ENCODE measurements at regions not wholly inside any gene's neighbourhood (a gene's known extent, or its start where the extent isn't known, plus 50 kb on each side); places are given as distances from the start of the nearest gene placed in this dataset.
"Not testable (repeated sequence)": the region's sequence is repeated elsewhere in the genome, so short reads cannot be mapped to it uniquely, and the experiment has no call there.

- no peak for DNase-seq
Measured at GRCh38 chr2:41182961-41183360, 731.1 kb upstream of the SLC8A1 start.

- DNase-seq, result no peak
Measured at GRCh38 chr2:41187376-41188122, 735.7 kb upstream of the SLC8A1 start.

GRCh38 chr2:41194230-41194629 is 742.3 kb upstream of the SLC8A1 start:
- no peak for DNase-seq

- DNase-seq, result no peak
Measured at GRCh38 chr2:41197781-41198180, 745.9 kb upstream of the SLC8A1 start.

- no peak for DNase-seq
Measured at GRCh38 chr2:41199334-41199733, 747.4 kb upstream of the SLC8A1 start.

GRCh38 chr2:41204315-41204714 is 752.4 kb upstream of the SLC8A1 start:
- DNase-seq, result no peak

- no peak for DNase-seq
Measured at GRCh38 chr2:41206004-41206403, 754.1 kb upstream of the SLC8A1 start.

GRCh38 chr2:41207578-41207977 is 755.7 kb upstream of the SLC8A1 start:
- DNase-seq, result no peak

GRCh38 chr2:41210030-41210429 is 758.1 kb upstream of the SLC8A1 start:
- DNase-seq, result not testable (repeated sequence)

- no peak for DNase-seq
Measured at GRCh38 chr2:41216978-41217377, 765.1 kb upstream of the SLC8A1 start.

GRCh38 chr2:41222593-41222992 is 770.7 kb upstream of the SLC8A1 start:
- DNase-seq, result no peak

GRCh38 chr2:41234093-41234492 is 782.2 kb upstream of the SLC8A1 start:
- DNase-seq, result no peak

GRCh38 chr2:41241325-41242000 is 789.6 kb upstream of the SLC8A1 start:
- DNase-seq, result no peak

GRCh38 chr2:41242001-41242331 is 790.1 kb upstream of the SLC8A1 start:
- DNase-seq, result no peak

- no peak for DNase-seq
Measured at GRCh38 chr2:41267929-41268659, 779.7 kb upstream of the PKDCC start.

- DNase-seq, result no peak
Measured at GRCh38 chr2:41283079-41283775, 764.6 kb upstream of the PKDCC start.

- DNase-seq, result no peak
Measured at GRCh38 chr2:41293491-41293890, 754.3 kb upstream of the PKDCC start.

- no peak for DNase-seq
Measured at GRCh38 chr2:41294331-41294730, 753.5 kb upstream of the PKDCC start.

GRCh38 chr2:41313082-41313481 is 734.7 kb upstream of the PKDCC start:
- DNase-seq, result no peak

GRCh38 chr2:41314511-41315070 is 733.2 kb upstream of the PKDCC start:
- no peak for DNase-seq

GRCh38 chr2:41319437-41319836 is 728.4 kb upstream of the PKDCC start:
- DNase-seq, result no peak

- DNase-seq, result no peak
Measured at GRCh38 chr2:41320491-41320890, 727.3 kb upstream of the PKDCC start.

GRCh38 chr2:41321351-41321750 is 726.5 kb upstream of the PKDCC start:
- DNase-seq, result no peak
